SK-N-SH treated with all-trans-retinoic acid at 6 μM for 48 hours (cell line): ENCODE measurements at regions not wholly inside any gene's neighbourhood (a gene's known extent, or its start where the extent isn't known, plus 50 kb on each side); places are given as distances from the start of the nearest gene placed in this dataset.

Experiments
- ATAC-seq: fragments of 200-7000 bp; cut with Tn5 transposase; 3 replicates; pipeline ENCODE4 v1.9.1; 2020; ENCODE audit warnings: mild to moderate bottlenecking, moderate library complexity
- ARNTL ChIP-seq: fragments of 450-650 bp; formaldehyde crosslinking; IDR thresholded peaks from 2 replicates; pipeline ENCODE4 v1.5.0; 2020; ENCODE audit warnings: low read depth, mild to moderate bottlenecking, moderate library complexity, borderline replicate concordance
- BACH2 ChIP-seq: fragments of 250-450 bp; sonication (Bioruptor Pico); IDR thresholded peaks from 2 replicates; pipeline ENCODE4 v1.9.0; 2021; ENCODE audit warnings: mild to moderate bottlenecking, borderline replicate concordance
- CREB5 ChIP-seq: fragments of 250-450 bp; sonication (Bioruptor Pico); IDR thresholded peaks from 2 replicates; pipeline ENCODE4 v1.5.1; 2020; ENCODE audit warnings: low read depth, mild to moderate bottlenecking, moderate library complexity
- CSDC2 ChIP-seq: fragments of 250-450 bp; sonication (Bioruptor Pico); IDR thresholded peaks from 2 replicates; pipeline ENCODE4 v1.5.0; 2020; ENCODE audit warnings: mild to moderate bottlenecking, moderate library complexity
- ESRRG ChIP-seq: fragments of 250-450 bp; sonication (Bioruptor Pico); IDR thresholded peaks from 2 replicates; pipeline ENCODE4 v1.6.1; 2021; ENCODE audit warnings: mild to moderate bottlenecking
- GLIS3 ChIP-seq: fragments of 250-450 bp; sonication (Bioruptor Pico); IDR thresholded peaks from 2 replicates; pipeline ENCODE4 v1.5.0; 2020; ENCODE audit warnings: mild to moderate bottlenecking, moderate library complexity
- ISL1 ChIP-seq: fragments of 250-450 bp; sonication (Bioruptor Pico); IDR thresholded peaks from 2 replicates; pipeline ENCODE4 v2.1.2; 2022; ENCODE audit warnings: mild to moderate bottlenecking, moderate library complexity
- PATZ1 ChIP-seq: fragments of 250-450 bp; sonication (Bioruptor Pico); IDR thresholded peaks from 2 replicates; pipeline ENCODE4 v1.8.0; 2020; ENCODE audit warnings: mild to moderate bottlenecking, moderate library complexity, borderline replicate concordance
- PPARA ChIP-seq: fragments of 250-450 bp; sonication (Bioruptor Pico); IDR thresholded peaks from 2 replicates; pipeline ENCODE4 v1.5.0; 2020; ENCODE audit warnings: mild to moderate bottlenecking, borderline replicate concordance
- RARB ChIP-seq: fragments of 250-450 bp; sonication (Bioruptor Pico); IDR thresholded peaks from 2 replicates; pipeline ENCODE4 v1.8.0; 2021; ENCODE audit warnings: mild to moderate bottlenecking, moderate library complexity
- SNAI2 ChIP-seq: fragments of 250-450 bp; sonication (Bioruptor Pico); IDR thresholded peaks from 2 replicates; pipeline ENCODE4 v1.5.0; 2020; ENCODE audit warnings: mild to moderate bottlenecking, moderate library complexity
- TCF4 ChIP-seq: fragments of 250-450 bp; sonication (Bioruptor Pico); IDR thresholded peaks from 2 replicates; pipeline ENCODE4 v1.8.0; 2021; ENCODE audit warnings: mild to moderate bottlenecking, moderate library complexity, borderline replicate concordance
- TOX ChIP-seq: fragments of 250-450 bp; sonication (Bioruptor Pico); IDR thresholded peaks from 2 replicates; pipeline ENCODE4 v1.8.0; 2021; ENCODE audit warnings: mild to moderate bottlenecking, moderate library complexity, borderline replicate concordance
- ZFP3 ChIP-seq: fragments of 250-450 bp; sonication (Bioruptor Pico); IDR thresholded peaks from 2 replicates; pipeline ENCODE4 v1.5.0; 2020; ENCODE audit warnings: mild to moderate bottlenecking, moderate library complexity
- ZFP30 ChIP-seq: fragments of 450-650 bp; formaldehyde crosslinking; IDR thresholded peaks from 2 replicates; pipeline ENCODE4 v1.5.0; 2022; ENCODE audit warnings: mild to moderate bottlenecking, moderate library complexity
- ZNF565 ChIP-seq: fragments of 450-650 bp; formaldehyde crosslinking; conservative IDR thresholded peaks from 2 replicates; pipeline ENCODE4 v1.5.0; 2020; ENCODE audit warnings: low read depth, mild to moderate bottlenecking, moderate library complexity
- ZNF70 ChIP-seq: fragments of 450-650 bp; formaldehyde crosslinking; IDR thresholded peaks from 2 replicates; pipeline ENCODE4 v1.5.0; 2020; ENCODE audit warnings: mild to moderate bottlenecking, moderate library complexity
- ZNF8 ChIP-seq: fragments of 450-650 bp; formaldehyde crosslinking; IDR thresholded peaks from 2 replicates; pipeline ENCODE4 v1.5.0; 2020; ENCODE audit warnings: mild to moderate bottlenecking, moderate library complexity
- TF ChIP-seq, protein P1 (sequence below): fragments of 250-450 bp; sonication (Bioruptor Pico); IDR thresholded peaks from 2 replicates; pipeline ENCODE4 v1.5.1; 2021; ENCODE audit warnings: mild to moderate bottlenecking, moderate library complexity
- TF ChIP-seq, protein P2 (sequence below): fragments of 250-450 bp; sonication (Bioruptor Pico); IDR thresholded peaks from 2 replicates; pipeline ENCODE4 v1.8.0; 2021; ENCODE audit warnings: low read depth, mild to moderate bottlenecking, moderate library complexity, borderline replicate concordance
- TF ChIP-seq, protein P3 (sequence below): fragments of 250-450 bp; sonication (Bioruptor Pico); IDR thresholded peaks from 2 replicates; pipeline ENCODE4 v1.5.0; 2020; ENCODE audit warnings: mild to moderate bottlenecking, moderate library complexity

GRCh38 chr12:127070515-127071157, 1196.3 kb upstream of the TMEM132C start:
- TF ChIP-seq ZNF70 (CRISPR knock-in tag) (no peak), ARNTL (CRISPR knock-in tag) (no peak), GLIS3 (CRISPR knock-in tag) (no peak), ESRRG (CRISPR knock-in tag) (no peak), ZFP3 (no peak), ZFP30 (CRISPR knock-in tag) (no peak), PPARA (no peak), TCF4 (CRISPR knock-in tag) (no peak), ISL1 (CRISPR knock-in tag) (no peak), RARB (CRISPR knock-in tag) (no peak)
- TF ChIP-seq, protein P1, sequence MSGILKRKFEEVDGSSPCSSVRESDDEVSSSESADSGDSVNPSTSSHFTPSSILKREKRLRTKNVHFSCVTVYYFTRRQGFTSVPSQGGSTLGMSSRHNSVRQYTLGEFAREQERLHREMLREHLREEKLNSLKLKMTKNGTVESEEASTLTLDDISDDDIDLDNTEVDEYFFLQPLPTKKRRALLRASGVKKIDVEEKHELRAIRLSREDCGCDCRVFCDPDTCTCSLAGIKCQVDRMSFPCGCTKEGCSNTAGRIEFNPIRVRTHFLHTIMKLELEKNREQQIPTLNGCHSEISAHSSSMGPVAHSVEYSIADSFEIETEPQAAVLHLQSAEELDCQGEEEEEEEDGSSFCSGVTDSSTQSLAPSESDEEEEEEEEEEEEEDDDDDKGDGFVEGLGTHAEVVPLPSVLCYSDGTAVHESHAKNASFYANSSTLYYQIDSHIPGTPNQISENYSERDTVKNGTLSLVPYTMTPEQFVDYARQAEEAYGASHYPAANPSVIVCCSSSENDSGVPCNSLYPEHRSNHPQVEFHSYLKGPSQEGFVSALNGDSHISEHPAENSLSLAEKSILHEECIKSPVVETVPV (CRISPR knock-in tag): no peak
- no peak for ATAC-seq

DNA sequence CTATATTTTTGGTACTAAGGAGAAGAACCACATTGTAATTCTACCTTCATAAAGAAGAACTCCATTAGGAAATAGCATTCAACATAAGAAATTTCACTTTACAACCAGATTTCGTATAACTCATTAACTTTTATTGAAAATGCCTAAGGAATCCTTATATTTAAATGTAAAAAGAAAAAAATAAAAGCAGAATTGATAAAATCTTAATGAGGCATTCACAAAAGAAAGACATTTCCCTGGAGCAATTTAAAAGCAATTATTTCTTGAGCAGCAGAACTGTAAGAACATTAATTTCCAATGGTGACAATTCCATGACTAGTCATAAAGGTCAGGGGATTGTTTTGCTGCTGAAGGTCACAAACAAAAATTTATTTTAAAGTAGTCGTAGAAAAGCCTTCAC, 1192.8 kb upstream of the TMEM132C start:
- no peak for TF ChIP-seq ZFP30 (CRISPR knock-in tag)
- TF ChIP-seq PATZ1 (CRISPR knock-in tag): no peak
- no peak for TF ChIP-seq CSDC2 (CRISPR knock-in tag)
- no peak for TF ChIP-seq CREB5 (CRISPR knock-in tag)
- TF ChIP-seq GLIS3 (CRISPR knock-in tag): no peak
- TF ChIP-seq, protein P1 (CRISPR knock-in tag): no peak
- TF ChIP-seq SNAI2 (CRISPR knock-in tag): no peak
- TF ChIP-seq, protein P2, sequence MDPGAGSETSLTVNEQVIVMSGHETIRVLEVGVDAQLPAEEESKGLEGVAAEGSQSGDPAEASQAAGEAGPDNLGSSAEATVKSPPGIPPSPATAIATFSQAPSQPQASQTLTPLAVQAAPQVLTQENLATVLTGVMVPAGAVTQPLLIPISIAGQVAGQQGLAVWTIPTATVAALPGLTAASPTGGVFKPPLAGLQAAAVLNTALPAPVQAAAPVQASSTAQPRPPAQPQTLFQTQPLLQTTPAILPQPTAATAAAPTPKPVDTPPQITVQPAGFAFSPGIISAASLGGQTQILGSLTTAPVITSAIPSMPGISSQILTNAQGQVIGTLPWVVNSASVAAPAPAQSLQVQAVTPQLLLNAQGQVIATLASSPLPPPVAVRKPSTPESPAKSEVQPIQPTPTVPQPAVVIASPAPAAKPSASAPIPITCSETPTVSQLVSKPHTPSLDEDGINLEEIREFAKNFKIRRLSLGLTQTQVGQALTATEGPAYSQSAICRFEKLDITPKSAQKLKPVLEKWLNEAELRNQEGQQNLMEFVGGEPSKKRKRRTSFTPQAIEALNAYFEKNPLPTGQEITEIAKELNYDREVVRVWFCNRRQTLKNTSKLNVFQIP: no peak

DNA sequence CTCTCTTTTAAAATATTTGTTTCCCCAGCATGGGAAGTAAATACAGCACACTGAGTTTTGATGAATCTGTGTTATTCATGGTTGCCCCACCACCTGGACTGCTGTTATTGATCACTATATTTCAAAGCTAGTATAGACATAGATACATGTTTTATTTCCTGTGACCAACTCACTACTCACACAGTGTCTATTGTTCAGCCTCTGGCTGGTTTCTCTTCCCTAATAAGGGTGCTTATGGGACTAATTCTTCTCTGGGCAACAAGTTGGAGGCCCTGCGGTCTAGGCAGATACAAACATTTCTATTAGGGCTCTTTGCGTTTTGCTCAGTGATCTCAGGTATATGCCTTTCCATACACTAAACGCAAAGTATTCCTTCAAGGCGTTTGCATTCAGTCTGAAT, 1191.0 kb upstream of the TMEM132C start:
- ATAC-seq: no peak
- no peak for TF ChIP-seq TOX (CRISPR knock-in tag)
- TF ChIP-seq SNAI2 (CRISPR knock-in tag): no peak
- no peak for TF ChIP-seq RARB (CRISPR knock-in tag)
- no peak for TF ChIP-seq CSDC2 (CRISPR knock-in tag)
- TF ChIP-seq ZNF565 (CRISPR knock-in tag): no peak

More for the DNA sequence above, 1192.8 kb upstream of the TMEM132C start:
- no peak for ATAC-seq

DNA sequence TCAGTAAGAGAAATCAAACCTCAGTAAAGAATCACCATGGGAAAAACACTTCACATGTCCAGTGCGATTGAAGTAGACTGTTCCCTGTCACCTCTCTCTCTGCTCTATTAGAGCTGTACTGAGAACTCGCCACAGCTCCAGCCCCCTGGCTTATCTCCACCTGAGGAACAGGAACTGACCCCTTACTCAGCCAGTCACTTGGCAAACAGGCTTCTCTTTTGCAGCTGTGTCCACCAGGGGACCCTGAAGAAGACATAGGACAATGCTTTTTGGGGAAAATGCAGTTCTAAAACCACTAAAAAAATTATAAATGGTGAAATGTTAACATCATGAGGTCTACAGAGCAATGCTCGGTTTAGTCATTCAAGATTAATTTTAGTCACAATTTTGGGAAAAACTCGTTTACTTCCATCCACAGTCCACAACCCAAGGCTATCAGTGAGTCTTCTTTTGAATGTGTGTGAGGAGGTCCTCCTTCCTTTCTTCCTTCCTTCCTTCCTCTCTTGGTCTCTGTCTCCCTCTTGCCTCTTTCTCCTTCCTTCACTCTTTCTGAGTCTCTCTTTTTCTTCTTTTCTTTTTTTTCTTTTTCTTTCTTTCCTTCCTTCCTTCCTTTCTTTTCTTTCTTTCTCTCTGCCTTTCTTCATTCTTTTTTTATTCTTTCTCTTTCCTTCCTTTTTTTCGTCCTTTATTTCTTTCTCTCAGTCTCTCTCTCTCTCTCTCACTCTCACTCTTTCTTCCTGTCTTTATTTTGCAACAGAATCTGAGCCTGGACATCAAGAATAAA, 1189.5 kb upstream of the TMEM132C start:
- ATAC-seq: no peak
- TF ChIP-seq, protein P3, sequence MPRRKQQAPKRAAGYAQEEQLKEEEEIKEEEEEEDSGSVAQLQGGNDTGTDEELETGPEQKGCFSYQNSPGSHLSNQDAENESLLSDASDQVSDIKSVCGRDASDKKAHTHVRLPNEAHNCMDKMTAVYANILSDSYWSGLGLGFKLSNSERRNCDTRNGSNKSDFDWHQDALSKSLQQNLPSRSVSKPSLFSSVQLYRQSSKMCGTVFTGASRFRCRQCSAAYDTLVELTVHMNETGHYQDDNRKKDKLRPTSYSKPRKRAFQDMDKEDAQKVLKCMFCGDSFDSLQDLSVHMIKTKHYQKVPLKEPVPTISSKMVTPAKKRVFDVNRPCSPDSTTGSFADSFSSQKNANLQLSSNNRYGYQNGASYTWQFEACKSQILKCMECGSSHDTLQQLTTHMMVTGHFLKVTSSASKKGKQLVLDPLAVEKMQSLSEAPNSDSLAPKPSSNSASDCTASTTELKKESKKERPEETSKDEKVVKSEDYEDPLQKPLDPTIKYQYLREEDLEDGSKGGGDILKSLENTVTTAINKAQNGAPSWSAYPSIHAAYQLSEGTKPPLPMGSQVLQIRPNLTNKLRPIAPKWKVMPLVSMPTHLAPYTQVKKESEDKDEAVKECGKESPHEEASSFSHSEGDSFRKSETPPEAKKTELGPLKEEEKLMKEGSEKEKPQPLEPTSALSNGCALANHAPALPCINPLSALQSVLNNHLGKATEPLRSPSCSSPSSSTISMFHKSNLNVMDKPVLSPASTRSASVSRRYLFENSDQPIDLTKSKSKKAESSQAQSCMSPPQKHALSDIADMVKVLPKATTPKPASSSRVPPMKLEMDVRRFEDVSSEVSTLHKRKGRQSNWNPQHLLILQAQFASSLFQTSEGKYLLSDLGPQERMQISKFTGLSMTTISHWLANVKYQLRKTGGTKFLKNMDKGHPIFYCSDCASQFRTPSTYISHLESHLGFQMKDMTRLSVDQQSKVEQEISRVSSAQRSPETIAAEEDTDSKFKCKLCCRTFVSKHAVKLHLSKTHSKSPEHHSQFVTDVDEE: no peak
- no peak for TF ChIP-seq ZNF8 (CRISPR knock-in tag)
- TF ChIP-seq, protein P1 (CRISPR knock-in tag): no peak
- TF ChIP-seq BACH2 (CRISPR knock-in tag): no peak
- TF ChIP-seq ARNTL (CRISPR knock-in tag): no peak
- TF ChIP-seq, protein P2: no peak
